Activated B cell treated with CpG ODN at 0.5 μM for 24 hours (primary cell): ENCODE measurements at regions not wholly inside any gene's neighbourhood (a gene's known extent, or its start where the extent isn't known, plus 50 kb on each side); places are given as distances from the start of the nearest gene placed in this dataset.
A peak's percentile ranks its signal among the peaks of the same experiment; 100 is the strongest.

Experiments used
- ATAC-seq: fragments of 200-7000 bp; cut with Tn5 transposase; one replicate; pipeline ENCODE4 v1.10.0; 2021; ENCODE audit warnings: low read depth, mild to moderate bottlenecking, moderate library complexity
- CTCF ChIA-PET: fragments of 350-600 bp; sonication (Branson Sonifier 250); formaldehyde crosslinking; loops from one replicate; lab custom pipeline; 2021; ENCODE audit warnings: antibody characterized with exemption; lab: Charles Lee
- POLR2A ChIA-PET: fragments of 350-600 bp; sonication (Branson Sonifier 250); formaldehyde crosslinking; loops from one replicate; lab custom pipeline; 2021; ENCODE audit warnings: antibody characterized with exemption; lab: Charles Lee
- DNase-seq: peaks from one replicate; pipeline ENCODE4 v3.0.0; 2022
- H3K27ac Mint-ChIP-seq: one replicate; pipeline ENCODE4 v1.8.0; 2020; ENCODE audit warnings: mixed read lengths
- H3K27me3 Mint-ChIP-seq: one replicate; pipeline ENCODE4 v1.8.0; 2021; ENCODE audit warnings: mixed read lengths
- H3K36me3 Mint-ChIP-seq: one replicate; pipeline ENCODE4 v1.8.0; 2021; ENCODE audit warnings: low read depth, mixed read lengths
- H3K4me1 Mint-ChIP-seq: one replicate; pipeline ENCODE4 v1.8.0; 2021; ENCODE audit warnings: mixed read lengths
- H3K4me3 Mint-ChIP-seq: one replicate; pipeline ENCODE4 v1.8.0; 2020; ENCODE audit warnings: mild to moderate bottlenecking, mixed read lengths
- H3K9me3 Mint-ChIP-seq: one replicate; pipeline ENCODE4 v1.8.0; 2020; ENCODE audit warnings: mixed read lengths
- CTCF ChIP-seq: fragments of 200-600 bp; IDR thresholded peaks from one replicate; pipeline ENCODE4 v1.8.0; 2022; ENCODE audit warnings: antibody characterized with exemption, mild to moderate bottlenecking
- intact Hi-C: fragments of 100-400 bp; cut with micrococcal nuclease; formaldehyde crosslinking; loops from one replicate; pipeline ENCODE4 v1.15.1; 2024

GRCh38 chr14:71444030-71444822 lies 488.0 kb upstream of the RGS6 start:
- POLR2A ChIA-PET, result no interaction called here
- no peak for DNase-seq

GRCh38 chr14:71448431-71449315 lies 483.6 kb upstream of the RGS6 start:
- H3K4me1 Mint-ChIP-seq, result peaks cover 32% of the 10 kb centered on the region
- no peaks in the 10 kb centered on the region for H3K27me3 Mint-ChIP-seq
- H3K27ac Mint-ChIP-seq, result no peak overlapping the region
- ChIA-PET CTCF (no interaction called here), POLR2A (interaction anchor here (0.6 to 1.7 kb wide), 2 partner anchors 122 to 128 kb away, joined by 3 to 5 read pairs; no protein-coding TSS in a partner anchor)
- H3K4me3 Mint-ChIP-seq, result no peak overlapping the region
- DNase-seq, result no peak
- no peaks in the 10 kb centered on the region for H3K9me3 Mint-ChIP-seq
- intact Hi-C loops, result no loop called here
- peaks cover 13% of the 10 kb centered on the region for H3K36me3 Mint-ChIP-seq
- TF ChIP-seq CTCF, result no peak
- no peak for ATAC-seq

More at GRCh38 chr14:71444030-71444822, 488.0 kb upstream of the RGS6 start:
- CTCF ChIA-PET, result no interaction called here
- intact Hi-C loops, result loop anchor here (5.0 kb wide), 1 partner anchor 43 kb away; no protein-coding TSS in a partner anchor
- Mint-ChIP-seq H3K9me3 (no peaks in the 10 kb centered on the region), H3K27ac (peak overlapping the region; percentile 50), H3K4me3 (no peak overlapping the region), H3K4me1 (peaks cover 34% of the 10 kb centered on the region), H3K27me3 (no peaks in the 10 kb centered on the region), H3K36me3 (peaks cover 19% of the 10 kb centered on the region)
- no peak for TF ChIP-seq CTCF
- no peak for ATAC-seq

GRCh38 chr14:71449316-71450055 lies 482.7 kb upstream of the RGS6 start:
- H3K27me3 Mint-ChIP-seq, result no peaks in the 10 kb centered on the region
- ChIA-PET CTCF (no interaction called here), POLR2A (interaction anchor here (1.7 kb wide), 1 partner anchor 128 kb away, joined by 3 read pairs; no protein-coding TSS in a partner anchor)
- peaks cover 24% of the 10 kb centered on the region for H3K4me1 Mint-ChIP-seq
- no peak for TF ChIP-seq CTCF
- DNase-seq (no peak), ATAC-seq (no peak)
- peaks cover 9% of the 10 kb centered on the region for H3K36me3 Mint-ChIP-seq
- no peak overlapping the region for H3K27ac Mint-ChIP-seq
- H3K4me3 Mint-ChIP-seq, result no peak overlapping the region
- no peaks in the 10 kb centered on the region for H3K9me3 Mint-ChIP-seq
- intact Hi-C loops, result no loop called here

GRCh38 chr14:71451501-71451900 lies 480.7 kb upstream of the RGS6 start:
- Mint-ChIP-seq H3K27me3 (no peaks in the 10 kb centered on the region), H3K4me3 (no peak overlapping the region), H3K9me3 (no peaks in the 10 kb centered on the region), H3K4me1 (peaks cover 22% of the 10 kb centered on the region), H3K27ac (no peak overlapping the region), H3K36me3 (peaks cover 9% of the 10 kb centered on the region)
- ChIA-PET POLR2A (no interaction called here), CTCF (no interaction called here)
- TF ChIP-seq CTCF, result no peak
- intact Hi-C loops, result no loop called here
- ATAC-seq (no peak), DNase-seq (no peak)
